Left ventricle myocardium inferior (tissue), 1 donor: ENCODE measurements at regions not wholly inside any gene's neighbourhood (a gene's known extent, or its start where the extent isn't known, plus 50 kb on each side); places are given as distances from the start of the nearest gene placed in this dataset.

ENCODE experiments used
- DNase-seq: peaks from one replicate; pipeline ENCODE4 v3.0.0-alpha.2; 2020
- H3K27ac ChIP-seq: fragments of 200-600 bp; replicated peaks from 2 replicates; pipeline ENCODE4 v1.8.0; 2021
- H3K27me3 ChIP-seq: fragments of 200-600 bp; 2 replicates; pipeline ENCODE4 v1.8.0; 2021; ENCODE audit warnings: low read depth
- H3K36me3 ChIP-seq: fragments of 200-600 bp; 2 replicates; pipeline ENCODE4 v1.8.0; 2021
- H3K4me1 ChIP-seq: fragments of 200-600 bp; 2 replicates; pipeline ENCODE4 v1.8.0; 2021
- H3K4me3 ChIP-seq: fragments of 200-600 bp; 2 replicates; pipeline ENCODE4 v1.8.0; 2021; ENCODE audit warnings: mild to moderate bottlenecking, moderate library complexity
- H3K9me3 ChIP-seq: fragments of 200-600 bp; replicated peaks from 2 replicates; pipeline ENCODE4 v1.8.0; 2021
- intact Hi-C: fragments of 100-400 bp; cut with micrococcal nuclease; formaldehyde crosslinking; loops from one replicate; pipeline ENCODE4 v1.11.0; 2022
- TF ChIP-seq, protein P1 (sequence below): fragments of 200-600 bp; IDR thresholded peaks from 2 replicates; pipeline ENCODE4 v1.8.0; 2021; ENCODE audit warnings: antibody characterized with exemption, mild to moderate bottlenecking, borderline replicate concordance
- donor health status: DM: no; HTN: yes; CAD: no; lungs with severe emphysema.

- no peak for DNase-seq
- intact Hi-C loops, result no loop called here
- Histone ChIP-seq H3K4me3 (no peak overlapping the region), H3K4me1 (peaks cover 12% of the 10 kb centered on the region), H3K27me3 (peaks cover 72% of the 10 kb centered on the region), H3K27ac (no peak overlapping the region), H3K36me3 (no peaks in the 10 kb centered on the region), H3K9me3 (no peaks in the 10 kb centered on the region)
- TF ChIP-seq, protein P1, sequence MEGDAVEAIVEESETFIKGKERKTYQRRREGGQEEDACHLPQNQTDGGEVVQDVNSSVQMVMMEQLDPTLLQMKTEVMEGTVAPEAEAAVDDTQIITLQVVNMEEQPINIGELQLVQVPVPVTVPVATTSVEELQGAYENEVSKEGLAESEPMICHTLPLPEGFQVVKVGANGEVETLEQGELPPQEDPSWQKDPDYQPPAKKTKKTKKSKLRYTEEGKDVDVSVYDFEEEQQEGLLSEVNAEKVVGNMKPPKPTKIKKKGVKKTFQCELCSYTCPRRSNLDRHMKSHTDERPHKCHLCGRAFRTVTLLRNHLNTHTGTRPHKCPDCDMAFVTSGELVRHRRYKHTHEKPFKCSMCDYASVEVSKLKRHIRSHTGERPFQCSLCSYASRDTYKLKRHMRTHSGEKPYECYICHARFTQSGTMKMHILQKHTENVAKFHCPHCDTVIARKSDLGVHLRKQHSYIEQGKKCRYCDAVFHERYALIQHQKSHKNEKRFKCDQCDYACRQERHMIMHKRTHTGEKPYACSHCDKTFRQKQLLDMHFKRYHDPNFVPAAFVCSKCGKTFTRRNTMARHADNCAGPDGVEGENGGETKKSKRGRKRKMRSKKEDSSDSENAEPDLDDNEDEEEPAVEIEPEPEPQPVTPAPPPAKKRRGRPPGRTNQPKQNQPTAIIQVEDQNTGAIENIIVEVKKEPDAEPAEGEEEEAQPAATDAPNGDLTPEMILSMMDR, result no peak
Measured at GRCh38 chr15:77695961-77696582, 63.4 kb upstream of the LINGO1 start.

DNA sequence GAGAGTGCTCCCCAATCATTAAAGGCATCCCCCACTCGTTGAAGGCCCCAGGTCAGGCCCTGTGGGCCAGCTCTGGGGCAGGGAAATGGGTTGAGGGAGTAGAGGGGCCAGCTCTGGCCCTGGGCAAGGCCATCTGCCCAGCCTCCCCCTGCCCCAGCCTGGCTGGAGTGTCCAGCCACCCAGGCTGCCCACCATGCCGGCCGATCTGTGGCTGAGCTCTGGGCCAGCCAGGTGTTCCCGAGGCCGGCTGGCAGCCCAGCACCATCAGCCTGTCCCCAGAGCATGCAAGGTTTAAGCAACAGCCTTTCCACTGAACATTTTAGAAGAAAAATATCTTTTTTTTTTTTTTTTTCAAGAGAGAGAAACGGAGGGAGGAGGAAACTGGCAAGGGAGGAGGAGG is 62.8 kb upstream of the LINGO1 start:
- intact Hi-C loops, result no loop called here
- Histone ChIP-seq H3K9me3 (no peaks in the 10 kb centered on the region), H3K4me1 (peaks cover 12% of the 10 kb centered on the region), H3K27ac (no peak overlapping the region), H3K4me3 (no peak overlapping the region), H3K36me3 (no peaks in the 10 kb centered on the region), H3K27me3 (peaks cover 78% of the 10 kb centered on the region)
- no peak for DNase-seq
- TF ChIP-seq, protein P1, result no peak

DNA sequence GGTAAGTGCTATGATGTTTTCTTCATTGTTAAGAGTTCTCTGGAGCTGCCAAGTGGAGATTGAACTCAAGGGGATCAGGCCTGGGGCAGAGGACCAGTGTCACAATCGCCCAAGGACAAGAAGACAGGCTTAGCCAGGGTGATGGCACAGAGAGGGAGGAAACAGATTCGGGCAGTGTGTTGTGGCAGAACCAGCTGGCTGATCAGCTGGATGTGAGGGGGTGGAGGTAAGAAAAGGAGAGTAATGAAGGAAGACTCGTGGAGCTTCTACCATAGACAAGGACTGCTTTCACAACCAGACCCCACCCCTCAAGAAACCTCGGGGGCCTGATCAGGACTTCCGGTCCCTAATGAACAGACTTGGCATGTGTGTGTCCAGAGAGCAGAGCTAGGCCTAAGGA is 60.9 kb upstream of the LINGO1 start:
- Histone ChIP-seq H3K4me1 (peaks cover 12% of the 10 kb centered on the region), H3K4me3 (no peak overlapping the region), H3K9me3 (no peaks in the 10 kb centered on the region), H3K27ac (no peak overlapping the region), H3K27me3 (peaks cover 96% of the 10 kb centered on the region), H3K36me3 (no peaks in the 10 kb centered on the region)
- TF ChIP-seq, protein P1, result no peak
- DNase-seq, result no peak
- intact Hi-C loops, result no loop called here

GRCh38 chr15:77692614-77693013 is 59.9 kb upstream of the LINGO1 start:
- intact Hi-C loops, result no loop called here
- peaks cover 95% of the 10 kb centered on the region for H3K27me3 ChIP-seq
- TF ChIP-seq, protein P1, result no peak

GRCh38 chr15:77691607-77692006 is 58.9 kb upstream of the LINGO1 start:
- no peak overlapping the region for H3K4me3 ChIP-seq
- intact Hi-C loops, result no loop called here
- H3K27ac ChIP-seq, result no peak overlapping the region
- H3K27me3 ChIP-seq, result peaks cover 95% of the 10 kb centered on the region
- no peaks in the 10 kb centered on the region for H3K9me3 ChIP-seq
- H3K4me1 ChIP-seq, result peaks cover 10% of the 10 kb centered on the region
- DNase-seq, result no peak
- no peaks in the 10 kb centered on the region for H3K36me3 ChIP-seq
- TF ChIP-seq, protein P1, result no peak

More at GRCh38 chr15:77692614-77693013, 59.9 kb upstream of the LINGO1 start:
- Histone ChIP-seq H3K4me3 (no peak overlapping the region), H3K9me3 (no peaks in the 10 kb centered on the region), H3K4me1 (peaks cover 12% of the 10 kb centered on the region), H3K36me3 (no peaks in the 10 kb centered on the region), H3K27ac (no peak overlapping the region)
- DNase-seq, result no peak
